GM12878 (cell line): ENCODE measurements at regions not wholly inside any gene's neighbourhood (a gene's known extent, or its start where the extent isn't known, plus 50 kb on each side); places are given as distances from the start of the nearest gene placed in this dataset.

Experiments
- ATAC-seq: fragments of 200-7000 bp; cut with Tn5 transposase; 3 replicates; pipeline ENCODE4 v1.9.1; 2020; ENCODE audit warnings: mild to moderate bottlenecking, moderate library complexity
- BruUV-seq: library from RNA; stranded (reverse); fragments of 400-500 nt; replicated peaks from 2 replicates; lab custom pipeline; 2021; lab: Mats Ljungman, UMichigan
- CTCF ChIA-PET: fragments of 300-600 bp; sonication (Branson Sonifier 250); formaldehyde crosslinking; extraction: SDS; loops from one replicate; lab custom pipeline; 2021; ENCODE audit warnings: inconsistent platforms; lab: Yijun Ruan, JAX
- POLR2A ChIA-PET: fragments of 350-600 bp; formaldehyde crosslinking; extraction: SDS; loops from one replicate; lab custom pipeline; 2021; ENCODE audit warnings: inconsistent platforms; lab: Charles Lee
- RAD21 ChIA-PET: fragments of 300-600 bp; sonication (Branson Sonifier 250); formaldehyde crosslinking; loops from one replicate; lab custom pipeline; 2023; ENCODE audit warnings: antibody characterized with exemption; ENCODE audit not compliant: unreplicated experiment; lab: Charles Lee
- SMC1A ChIA-PET: fragments of 300-600 bp; sonication (Branson Sonifier 250); formaldehyde crosslinking; loops from one replicate; lab custom pipeline; 2023; ENCODE audit not compliant: unreplicated experiment, uncharacterized antibody; lab: Charles Lee
- DNase-seq: peaks from one replicate; pipeline ENCODE4 v3.0.0-alpha.2; 2011; ENCODE audit warnings: low read depth, low spot score
- FAIRE-seq: peaks from 3 replicates; lab custom pipeline; 2011; peaks lifted over from hg19 to GRCh38; lab: Jason Lieb, UNC
- H2AFZ ChIP-seq: 2 replicates; pipeline ENCODE4 v1.6.0; 2011; ENCODE audit warnings: low read depth, low read length, control low read depth; ENCODE audit not compliant: control insufficient read depth
- H3K27ac ChIP-seq: 2 replicates; pipeline ENCODE4 v1.5.1; 2011; ENCODE audit warnings: control low read depth; ENCODE audit not compliant: control insufficient read depth, insufficient read depth
- H3K27me3 ChIP-seq, 2 experiments: replicated peaks in 1 of 2; 2 replicates each; pipeline versions ENCODE4 v1.6.0 to v1.6.1; 2011; ENCODE audit warnings: low read length in 1 of 2; ENCODE audit not compliant: control insufficient read depth in 2 of 2, insufficient read depth in 2 of 2
- H3K36me3 ChIP-seq, 2 experiments: 2 replicates each; pipeline ENCODE4 v1.5.1; 2011; ENCODE audit warnings: low read length in 1 of 2; ENCODE audit not compliant: control insufficient read depth in 2 of 2, insufficient read depth in 2 of 2
- H3K4me1 ChIP-seq: 2 replicates; pipeline ENCODE4 v1.6.1; 2011; ENCODE audit warnings: mild to moderate bottlenecking, low read length, moderate library complexity, mixed read lengths; ENCODE audit not compliant: control insufficient read depth, insufficient read depth
- H3K4me2 ChIP-seq: 2 replicates; pipeline ENCODE4 v1.6.0; 2011; ENCODE audit warnings: control low read depth; ENCODE audit not compliant: control insufficient read depth, insufficient read depth
- H3K4me3 ChIP-seq: fragments of 200-600 bp; sonication (generic); 2 replicates; pipeline ENCODE4 v1.5.1; 2016
- H3K79me2 ChIP-seq: 2 replicates; pipeline ENCODE4 v1.6.0; 2011; ENCODE audit warnings: low read length; ENCODE audit not compliant: control insufficient read depth, insufficient read depth
- H3K9ac ChIP-seq: 2 replicates; pipeline ENCODE4 v1.8.0; 2011; ENCODE audit warnings: low read length, control low read depth, mixed read lengths; ENCODE audit not compliant: control insufficient read depth, insufficient read depth
- H3K9me3 ChIP-seq: replicated peaks from 3 replicates; pipeline ENCODE4 v1.5.1; 2011; ENCODE audit warnings: mild to moderate bottlenecking, low read length; ENCODE audit not compliant: control insufficient read depth, insufficient read depth
- H4K20me1 ChIP-seq: 2 replicates; pipeline ENCODE4 v1.6.0; 2011; ENCODE audit not compliant: control insufficient read depth, insufficient read depth
- CBX3 ChIP-seq: fragments of 200-600 bp; sonication (generic); IDR thresholded peaks from 2 replicates; pipeline ENCODE4 v1.6.1; 2016; ENCODE audit warnings: low read depth, borderline replicate concordance
- EP300 ChIP-seq, 2 experiments: fragments of 150-350 bp in 1 of 2; IDR thresholded peaks; 2 replicates each; pipeline ENCODE4 v1.6.1; 2011 to 2012; ENCODE audit warnings: low read depth in 2 of 2, low read length in 2 of 2, borderline replicate concordance in 1 of 2, improper control_type of control experiment in 1 of 2, inconsistent platforms in 1 of 2; ENCODE audit not compliant: control insufficient read depth in 1 of 2
- IKZF1 ChIP-seq: fragments of 450-650 bp; conservative IDR thresholded peaks from 2 replicates; pipeline ENCODE4 v1.6.1; 2017; ENCODE audit warnings: antibody characterized with exemption, mild to moderate bottlenecking
- PRDM15 ChIP-seq: fragments of 450-650 bp; formaldehyde crosslinking; IDR thresholded peaks from 2 replicates; pipeline ENCODE4 v1.4.0; 2020; ENCODE audit warnings: mild to moderate bottlenecking, moderate library complexity
- WRNIP1 ChIP-seq: IDR thresholded peaks from 2 replicates; pipeline ENCODE4 v1.6.1; 2011; ENCODE audit warnings: low read depth, low read length, improper control_type of control experiment, borderline replicate concordance
- WGBS: methylation state at CpG from one replicate; pipeline ENCODE4 v1.1.6; 2016; ENCODE audit warnings: low lambda C conversion rate; ENCODE audit not compliant: insufficient replicate concordance, insufficient coverage; ENCODE audit errors: missing lambda C conversion rate; 5-methylcytosine and 5-hydroxymethylcytosine counted together
- in situ Hi-C: fragments of 300-500 bp; cut with MboI; formaldehyde crosslinking; loops from 9 replicates; pipeline ENCODE4 v1.14.3; 2018; ENCODE audit warnings: mixed read lengths
- intact Hi-C: fragments of 100-400 bp; cut with micrococcal nuclease; formaldehyde crosslinking; loops from one replicate; pipeline ENCODE4 v1.14.2; 2022; ENCODE audit not compliant: unreplicated experiment

- H3K9ac ChIP-seq: no peak overlapping the region
- no peak for TF ChIP-seq IKZF1
- TF ChIP-seq EP300 (IDR thresholded peaks at IDR 0.05; ENCODE audit: borderline replicate concordance in 1 of 2, control insufficient read depth in 1 of 2, low read depth in 2 of 2, low read length in 2 of 2): no peak
- H3K27me3 ChIP-seq: no peaks in the 10 kb centered on the region
- ChIA-PET SMC1A (no interaction called here), CTCF (no interaction called here), RAD21 (no interaction called here), POLR2A (no interaction called here)
- H3K4me1 ChIP-seq: no peaks in the 10 kb centered on the region
- H3K4me3 ChIP-seq: no peak overlapping the region
- in situ Hi-C loops: loop anchor here (25.0 kb wide), 1 partner anchor 958 kb away; no protein-coding TSS in a partner anchor
- BruUV-seq: no TSS peak
- intact Hi-C loops: loop anchor here (5.0 to 10.0 kb wide), 3 partner anchors 610 to 1000 kb away; no protein-coding TSS in a partner anchor
- no peaks in the 10 kb centered on the region for H4K20me1 ChIP-seq
- DNase-seq: no peak
- no peaks in the 10 kb centered on the region for H3K36me3 ChIP-seq
- H3K4me2 ChIP-seq: no peak overlapping the region
- no peak for FAIRE-seq
- ATAC-seq: no peak
- no peaks in the 10 kb centered on the region for H3K79me2 ChIP-seq
- no peak overlapping the region for H3K27ac ChIP-seq
- H2AFZ ChIP-seq: no peak overlapping the region
- no peaks in the 10 kb centered on the region for H3K9me3 ChIP-seq
- WGBS: 0% methylated on average over 4 of the region's 4 CpGs
Measured at GRCh38 chr11:91244912-91245311, 979.7 kb upstream of the FAT3 start.

- no peak for ATAC-seq
- POLR2A ChIA-PET: no interaction called here
- no TSS peak for BruUV-seq
- Histone ChIP-seq H3K4me2 (no peak overlapping the region), H4K20me1 (no peaks in the 10 kb centered on the region), H3K27ac (no peak overlapping the region), H3K9ac (no peak overlapping the region), H3K4me3 (no peak overlapping the region), H3K36me3 (no peaks in the 10 kb centered on the region), H2AFZ (no peak overlapping the region), H3K79me2 (no peaks in the 10 kb centered on the region), H3K27me3 (no peaks in the 10 kb centered on the region), H3K9me3 (no peaks in the 10 kb centered on the region), H3K4me1 (no peaks in the 10 kb centered on the region)
- SMC1A ChIA-PET: interaction anchor here (0.7 kb wide), 1 partner anchor 40 kb away, joined by 3 read pairs; no protein-coding TSS in a partner anchor
- in situ Hi-C loops: loop anchor here (25.0 kb wide), 1 partner anchor 956 kb away; no protein-coding TSS in a partner anchor
- intact Hi-C loops: loop anchor here (10.0 kb wide), 2 partner anchors 609 to 999 kb away; no protein-coding TSS in a partner anchor
- RAD21 ChIA-PET: no interaction called here
- no peak for FAIRE-seq
- CTCF ChIA-PET: interaction anchor here (0.7 to 1.0 kb wide), 2 partner anchors 8 to 11 kb away, joined by 3 read pairs; no protein-coding TSS in a partner anchor
- DNase-seq: no peak
- WGBS: 2% methylated on average over 2 of the region's 2 CpGs
- TF ChIP-seq WRNIP1 (no peak), PRDM15 (CRISPR knock-in tag) (no peak), CBX3 (no peak)
Measured at GRCh38 chr11:91243630-91244029, 981.0 kb upstream of the FAT3 start.
